Stimulated activated CD8-positive, alpha-beta memory T cell treated with anti-CD3 and anti-CD28 coated beads, Interleukin-15, amount 100 ng/mL, for 48 hours (primary cell): ENCODE measurements at regions not wholly inside any gene's neighbourhood (a gene's known extent, or its start where the extent isn't known, plus 50 kb on each side); places are given as distances from the start of the nearest gene placed in this dataset.

Source experiments
- DNase-seq, 2 donors: peaks; one replicate each; pipeline ENCODE4 v3.0.0-alpha.2; 2020; ENCODE audit warnings: low read depth in 2 of 2

DNA sequence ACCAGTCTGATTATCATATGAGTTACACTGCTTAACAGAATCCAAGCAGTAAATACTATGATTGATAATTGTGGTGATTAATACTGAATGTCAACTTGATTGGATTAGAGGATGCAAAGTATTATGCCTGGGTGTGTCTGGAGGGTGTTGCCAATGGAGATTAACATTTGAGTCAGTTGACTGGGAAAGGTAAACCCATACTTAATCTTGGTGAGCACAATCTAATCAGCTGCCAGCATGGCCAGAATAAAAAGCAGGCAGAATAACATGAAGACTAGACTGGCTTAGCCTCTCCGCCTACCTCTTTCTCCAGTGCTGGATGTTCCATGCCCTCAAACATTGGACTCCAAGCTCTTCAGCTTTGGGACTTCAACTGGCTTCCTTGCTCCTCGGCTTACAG is 961.3 kb downstream of the ADGRL3 start:
- no peak for DNase-seq

DNA sequence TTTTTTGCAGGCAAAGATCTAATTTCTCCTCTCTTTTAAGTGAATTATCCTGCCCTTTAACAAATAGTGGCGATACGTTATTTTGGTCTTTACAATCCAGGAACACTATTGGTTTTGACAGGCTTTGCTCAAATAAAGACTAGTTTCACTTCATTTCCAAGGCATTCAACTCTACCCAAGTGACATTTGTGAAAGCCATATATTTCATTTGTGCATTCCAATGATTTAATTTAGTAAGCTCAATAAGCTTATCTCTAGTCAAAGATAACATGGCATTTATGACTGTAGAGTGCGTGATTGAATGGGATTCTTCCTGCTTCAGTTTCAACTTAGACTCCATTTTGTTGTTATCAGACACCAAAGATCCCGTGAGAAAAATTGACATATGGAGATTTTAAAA is 959.8 kb downstream of the ADGRL3 start:
- no peak for DNase-seq

DNA sequence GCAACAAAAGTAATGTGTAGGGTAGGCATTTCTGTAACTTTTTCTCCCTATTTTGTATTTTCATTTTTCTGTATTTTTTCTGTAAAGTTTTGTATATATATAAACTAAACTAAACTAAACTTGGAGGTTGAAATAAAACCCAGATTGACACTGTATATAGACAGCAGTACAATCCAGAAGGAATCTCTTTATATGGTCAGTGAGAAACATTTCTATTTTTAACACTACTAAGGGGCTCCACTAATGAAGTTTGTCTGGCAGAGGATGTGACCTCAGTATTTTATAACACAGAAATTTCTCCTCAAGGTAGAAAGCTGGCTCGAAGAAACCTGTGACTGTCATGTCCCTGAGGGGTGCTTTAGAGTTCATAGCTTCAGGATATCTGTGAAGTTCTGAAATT is 959.2 kb downstream of the ADGRL3 start:
- no peak for DNase-seq

DNA sequence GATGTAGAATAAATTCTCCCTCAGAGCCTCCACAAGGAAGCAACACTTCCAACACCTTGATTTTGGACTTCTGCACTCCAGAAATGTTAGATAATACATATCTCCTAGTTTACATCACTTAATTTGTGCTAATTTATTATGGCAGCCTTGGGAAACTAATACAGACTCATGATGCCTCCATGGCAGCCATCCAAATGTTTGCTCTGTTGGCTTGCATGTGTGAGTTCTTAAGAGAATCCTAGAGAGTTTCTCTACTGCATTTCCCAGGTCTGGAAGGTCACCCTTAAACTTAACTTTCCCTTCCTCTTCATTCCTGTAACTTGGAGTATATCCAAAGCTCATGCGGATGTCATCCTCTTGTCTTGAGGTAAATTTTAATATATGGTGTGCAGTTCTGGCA is 956.1 kb downstream of the ADGRL3 start:
- DNase-seq, result no peak

DNA sequence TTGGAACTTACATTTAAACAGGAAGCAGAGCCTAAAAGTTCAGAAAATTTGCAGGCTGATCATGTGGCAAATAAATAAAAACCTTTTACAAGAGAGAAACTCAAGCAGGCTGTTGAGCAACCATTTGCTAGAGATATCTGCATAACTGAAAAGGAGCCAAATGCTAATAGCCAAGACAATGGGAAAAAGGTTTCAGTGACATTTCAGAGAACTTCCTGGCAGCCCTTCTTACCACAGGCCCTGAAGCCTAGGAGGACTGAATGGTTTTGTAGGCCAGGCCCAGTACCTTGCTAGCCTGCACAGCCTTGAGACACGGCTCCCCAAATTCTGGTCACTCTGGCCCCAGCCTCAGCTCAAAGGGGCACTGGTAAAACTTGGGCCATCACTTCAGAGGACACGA is 945.1 kb downstream of the ADGRL3 start:
- no peak for DNase-seq

DNA sequence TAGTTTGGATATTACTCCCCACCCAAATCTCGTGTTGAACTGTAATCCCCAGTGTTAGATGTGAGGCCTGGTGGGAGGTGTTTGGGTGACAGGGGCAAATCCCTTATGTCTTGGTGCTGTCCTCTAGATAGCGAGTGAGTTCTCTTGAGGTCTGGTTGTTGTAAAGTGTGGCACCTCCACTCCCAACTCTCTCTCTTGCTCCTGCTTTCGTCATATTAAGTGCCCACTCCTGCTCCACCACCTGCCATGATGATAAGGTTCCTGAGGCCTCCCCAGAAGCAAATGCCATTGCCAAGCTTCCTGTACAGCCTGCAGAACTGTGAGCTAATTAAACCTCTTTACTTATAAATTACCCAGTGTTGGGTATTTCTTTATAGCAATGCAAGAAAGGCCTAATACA is 944.3 kb downstream of the ADGRL3 start:
- no peak for DNase-seq

DNA sequence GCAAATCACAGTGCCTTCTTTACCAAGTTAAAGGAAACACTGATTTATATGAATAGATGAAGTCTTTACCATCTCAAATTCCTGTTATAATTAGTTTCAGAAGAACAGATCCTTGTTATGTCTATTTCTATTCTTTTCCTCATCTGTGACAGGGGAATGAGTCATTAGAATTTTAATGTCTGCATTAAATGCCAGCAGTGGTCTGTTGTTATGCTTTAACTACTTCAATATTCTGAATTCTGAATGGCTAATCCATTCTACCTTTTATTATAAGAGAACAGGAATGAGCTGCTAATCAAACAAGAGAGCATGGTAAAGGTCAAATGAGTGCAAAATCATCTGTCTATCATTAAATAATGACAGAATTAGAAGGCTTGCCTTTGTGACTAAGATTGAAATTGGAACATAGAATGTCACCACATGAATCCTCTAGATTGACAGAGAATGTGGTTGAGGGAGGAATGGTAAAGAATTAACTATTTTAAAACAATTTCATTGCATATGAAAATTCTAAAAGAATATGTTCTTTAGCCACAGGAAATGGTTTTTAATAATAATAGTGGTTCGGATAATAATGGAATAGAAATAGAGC is 935.5 kb downstream of the ADGRL3 start:
- DNase-seq, result no peak

DNA sequence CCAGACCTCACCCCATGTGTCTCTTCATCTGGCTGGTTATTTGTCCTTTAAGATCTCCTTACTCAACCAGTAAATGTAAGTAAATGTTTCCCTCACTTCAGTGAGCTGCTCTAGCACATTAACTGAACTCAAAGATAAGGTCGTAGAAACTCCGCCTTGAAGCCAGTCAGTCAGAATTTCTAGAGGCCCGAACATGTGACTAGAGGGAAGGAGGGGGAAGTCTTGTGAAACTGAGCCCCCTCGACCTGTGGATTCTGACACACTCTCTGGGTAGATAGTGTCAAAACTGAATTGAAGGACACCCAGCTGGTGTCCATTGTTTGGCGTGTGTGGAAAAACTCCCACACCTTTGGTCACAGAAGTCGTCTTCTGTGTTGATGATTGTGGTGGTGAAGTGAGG is 933.9 kb downstream of the ADGRL3 start:
- no peak for DNase-seq

DNA sequence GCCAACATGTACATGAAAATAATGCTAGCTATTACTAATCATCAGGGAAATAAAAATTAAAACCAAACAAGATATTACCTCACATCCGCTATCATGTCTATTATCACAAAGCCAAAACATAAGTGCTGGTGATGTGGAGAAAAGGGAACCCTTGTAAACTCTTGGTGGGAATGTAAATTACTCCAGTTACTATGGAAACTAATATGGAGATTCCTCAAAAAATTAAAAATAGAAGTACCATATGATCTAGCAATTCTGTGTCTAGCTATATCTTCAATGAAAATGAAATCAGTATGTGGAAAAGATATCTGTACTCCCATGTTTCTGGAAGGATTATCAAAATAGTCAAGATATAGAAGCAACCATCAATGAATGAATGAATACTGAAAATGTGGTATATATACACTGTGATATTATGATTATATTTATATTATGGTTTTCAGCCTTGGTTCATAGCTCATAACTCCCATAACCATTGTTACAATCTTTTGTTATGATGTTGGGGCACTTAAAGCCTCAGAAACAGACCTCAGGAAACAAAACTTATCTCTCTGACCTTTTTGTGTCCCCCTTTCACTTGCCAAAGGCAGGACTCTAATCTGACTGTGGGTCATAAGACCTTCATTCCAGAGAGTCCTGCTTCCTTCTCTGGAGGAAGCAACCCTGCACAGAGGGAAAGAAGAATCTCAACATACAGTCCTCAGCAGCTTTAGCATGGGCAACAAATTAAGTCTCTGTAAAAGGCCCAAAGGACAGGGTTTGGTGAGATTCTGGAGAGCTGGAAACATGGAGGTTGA is 933.2 kb downstream of the ADGRL3 start:
- DNase-seq, result no peak

DNA sequence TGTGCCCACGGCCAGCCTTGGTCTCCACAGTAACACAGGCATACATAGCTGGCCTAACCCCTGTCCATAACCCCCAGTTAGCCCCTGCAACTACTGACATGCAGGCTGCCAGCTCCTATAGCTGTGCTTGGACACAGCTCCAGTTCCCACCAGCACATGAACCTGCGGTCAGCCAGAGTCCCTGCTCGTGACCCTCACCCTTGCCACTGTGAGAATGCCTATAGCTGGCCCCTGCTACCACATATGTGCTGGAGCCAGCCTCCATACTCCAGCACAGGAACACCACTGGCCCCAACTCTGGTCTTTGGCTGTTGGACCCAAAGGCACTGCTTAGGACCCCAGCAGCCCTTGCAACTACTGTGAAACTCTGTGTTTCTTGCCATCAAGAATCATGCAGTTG is 930.9 kb downstream of the ADGRL3 start:
- no peak for DNase-seq

DNA sequence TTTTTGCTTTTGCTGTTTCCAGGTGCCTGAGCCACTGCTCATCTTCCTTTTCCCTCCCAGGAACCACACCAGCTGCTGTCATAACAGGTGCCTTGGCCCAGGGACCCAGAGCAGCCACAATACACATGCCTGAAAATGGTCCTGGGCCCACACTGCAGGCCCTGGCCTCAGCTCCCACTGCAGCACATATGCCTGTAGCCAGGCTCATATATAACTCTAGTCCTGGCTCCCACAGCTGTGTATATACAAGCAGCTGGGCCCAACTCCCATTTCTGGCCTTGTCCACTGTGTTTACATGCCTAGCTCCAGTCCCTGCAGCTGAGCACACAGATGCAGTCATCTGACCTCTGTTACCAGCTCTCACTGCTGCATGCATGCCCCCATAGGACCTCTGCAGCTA is 930.5 kb downstream of the ADGRL3 start:
- DNase-seq, result no peak

DNA sequence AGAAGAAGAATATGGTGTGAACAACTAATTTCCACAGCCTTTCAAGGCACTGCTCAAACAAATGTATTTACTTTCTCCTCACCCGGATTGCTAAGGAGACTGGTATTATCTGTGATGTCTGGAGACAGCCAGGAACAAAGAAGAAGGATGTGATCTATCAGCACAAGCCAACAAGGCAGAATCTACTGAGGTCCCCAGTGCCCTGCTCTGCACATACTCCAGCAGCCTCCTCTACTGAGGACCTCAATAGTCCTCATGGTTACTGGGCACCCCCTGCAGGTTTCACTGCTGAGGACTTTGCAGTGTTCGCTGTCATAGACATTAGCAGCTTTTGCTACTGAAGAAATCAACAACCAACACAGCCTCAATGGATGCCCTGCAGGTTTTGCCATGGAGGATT is 930.1 kb downstream of the ADGRL3 start:
- DNase-seq, result no peak
